ENCODE measurements at regions not wholly inside any gene's neighbourhood (a gene's known extent, or its start where the extent isn't known, plus 50 kb on each side); places are given as distances from the start of the nearest gene placed in this dataset.

GRCh38 chr19:30079200-30079599 lies 137.2 kb downstream of the URI1 start (continued):
- no peak for TF ChIP-seq ZBTB33 (IDR thresholded peaks at IDR 0.05; ENCODE audit: borderline replicate concordance, low read depth)

- no peaks in the 10 kb centered on the region for H3F3A ChIP-seq (replicated peaks; ENCODE audit: insufficient read depth)
- no peak overlapping the region for H2AFZ ChIP-seq (ENCODE audit: low read depth)
- H3K9me2 ChIP-seq, result no peaks in the 10 kb centered on the region
- H3K4me3 ChIP-seq (ENCODE audit: low read depth in 2 of 2, low read length in 1 of 2), result no peak overlapping the region
- TF ChIP-seq ELF1 (IDR thresholded peaks at IDR 0.05) (no peak), FOXJ3 (CRISPR knock-in tag; IDR thresholded peaks at IDR 0.05) (no peak), GATA2 (CRISPR knock-in tag; IDR thresholded peaks at IDR 0.05) (no peak), RFX5 (IDR thresholded peaks at IDR 0.05; ENCODE audit: low read length) (no peak), MEF2A (IDR thresholded peaks at IDR 0.05; ENCODE audit: borderline replicate concordance, low read depth) (no peak), RXRA (IDR thresholded peaks at IDR 0.05; ENCODE audit: borderline replicate concordance, low read depth) (no peak), SIN3A (IDR thresholded peaks at IDR 0.05; ENCODE audit: borderline replicate concordance, low read depth, low read length) (no peak), CTCF (IDR thresholded peaks at IDR 0.05) (no peak), NRF1 (IDR thresholded peaks at IDR 0.05; ENCODE audit: low read depth, low read length) (no peak), TEAD4 (IDR thresholded peaks at IDR 0.05; ENCODE audit: borderline replicate concordance, insufficient read depth) (no peak), JUND (IDR thresholded peaks at IDR 0.05) (no peak), TAF1 (IDR thresholded peaks at IDR 0.05; ENCODE audit: borderline replicate concordance, low read depth, low read length) (no peak), RAD21 (IDR thresholded peaks at IDR 0.05; ENCODE audit: low read length) (no peak), IRF3 (IDR thresholded peaks at IDR 0.05; ENCODE audit: low read depth, low read length) (no peak), REST (IDR thresholded peaks at IDR 0.05; ENCODE audit: low read depth, low read length) (no peak), CHD2 (IDR thresholded peaks at IDR 0.05; ENCODE audit: low read length, partially characterized antibody) (no peak), POLR2AphosphoS5 (IDR thresholded peaks at IDR 0.05; ENCODE audit: low read depth, low read length) (no peak), USF1 (IDR thresholded peaks at IDR 0.05; ENCODE audit: borderline replicate concordance, low read depth) (no peak)
- no peaks in the 10 kb centered on the region for H3K36me3 ChIP-seq (replicated peaks in 1 of 2; ENCODE audit: control insufficient read depth in 1 of 2, insufficient read depth in 2 of 2, low read length in 1 of 2)
- no peak overlapping the region for H3K4me2 ChIP-seq
- POLR2A ChIA-PET, result no interaction called here
- no peaks in the 10 kb centered on the region for H3K27me3 ChIP-seq (ENCODE audit: insufficient read depth)
- DNase-seq, result no peak
- H3K4me1 ChIP-seq (ENCODE audit: control insufficient read depth in 1 of 2, insufficient read depth in 2 of 2, low read depth in 1 of 2, low read length in 1 of 2), result peaks cover 0 to 31% of the 10 kb centered on the region in 2 experiments; a peak in 2 of 4 replicates
- no peak overlapping the region for H3K27ac ChIP-seq (ENCODE audit: low read depth in 2 of 2, low read length in 1 of 2)
- no peaks in the 10 kb centered on the region for H3K9me3 ChIP-seq
- H3K9ac ChIP-seq, result no peak overlapping the region
- H4K20me1 ChIP-seq (ENCODE audit: insufficient read depth), result no peaks in the 10 kb centered on the region
- WGBS (ENCODE audit: low lambda C conversion rate), result 48% methylated on average over 6 of the region's 6 CpGs
- CTCF ChIA-PET, result interaction anchor here (1.1 to 2.4 kb wide), 6 partner anchors 11 to 587 kb away, joined by 3 to 7 read pairs (median 4); no protein-coding TSS in a partner anchor
- H3K79me2 ChIP-seq (ENCODE audit: insufficient read depth), result no peaks in the 10 kb centered on the region
These were observed 140.1 kb downstream of the URI1 start for GRCh38 chr19:30082168-30082567.

Data from SK-N-SH (cell line).